Fibroblast of skin of right biceps (primary cell): ENCODE measurements at regions not wholly inside any gene's neighbourhood (a gene's known extent, or its start where the extent isn't known, plus 50 kb on each side); places are given as distances from the start of the nearest gene placed in this dataset.

Experiments used
- DNase-seq: peaks from one replicate; pipeline ENCODE4 v3.0.0-alpha.2; 2013

- peak; percentile 49 for DNase-seq
These were observed 187.7 kb upstream of the RGMB start for GRCh38 chr5:98585661-98586310.

GRCh38 chr5:98586581-98586980 is 186.9 kb upstream of the RGMB start:
- DNase-seq: no peak

GRCh38 chr5:98587166-98587565 is 186.3 kb upstream of the RGMB start:
- no peak for DNase-seq

- DNase-seq: peak; percentile 12
These were observed 185.2 kb upstream of the RGMB start for GRCh38 chr5:98588215-98588614.

GRCh38 chr5:98593418-98593817 is 180.0 kb upstream of the RGMB start:
- DNase-seq: no peak

- DNase-seq: no peak
These were observed 179.4 kb upstream of the RGMB start for GRCh38 chr5:98594098-98594497.

- DNase-seq: no peak
These were observed 174.4 kb upstream of the RGMB start for GRCh38 chr5:98599016-98599415.

GRCh38 chr5:98602534-98603112 is 170.8 kb upstream of the RGMB start:
- DNase-seq: no peak

- no peak for DNase-seq
These were observed 170.0 kb upstream of the RGMB start for GRCh38 chr5:98603456-98603855.

GRCh38 chr5:98604301-98604700 is 169.2 kb upstream of the RGMB start:
- peak; percentile 34 for DNase-seq

- peak; percentile 30 for DNase-seq
These were observed 168.6 kb upstream of the RGMB start for GRCh38 chr5:98604721-98605425.

- no peak for DNase-seq
These were observed 168.0 kb upstream of the RGMB start for GRCh38 chr5:98605426-98605825.

GRCh38 chr5:98606961-98607360 is 166.5 kb upstream of the RGMB start:
- no peak for DNase-seq

- DNase-seq: no peak
These were observed 165.4 kb upstream of the RGMB start for GRCh38 chr5:98608052-98608451.

GRCh38 chr5:98614341-98614740 is 159.1 kb upstream of the RGMB start:
- DNase-seq: no peak

- DNase-seq: no peak
These were observed 151.6 kb upstream of the RGMB start for GRCh38 chr5:98621821-98622220.

- no peak for DNase-seq
These were observed 149.2 kb upstream of the RGMB start for GRCh38 chr5:98624145-98624880.

- DNase-seq: no peak
These were observed 146.3 kb upstream of the RGMB start for GRCh38 chr5:98627121-98627520.

- no peak for DNase-seq
These were observed 142.8 kb upstream of the RGMB start for GRCh38 chr5:98630621-98631020.

GRCh38 chr5:98631311-98632054 is 142.0 kb upstream of the RGMB start:
- DNase-seq: peak; percentile 98

GRCh38 chr5:98635656-98636055 is 137.8 kb upstream of the RGMB start:
- no peak for DNase-seq

- no peak for DNase-seq
These were observed 136.3 kb upstream of the RGMB start for GRCh38 chr5:98637116-98637515.

- no peak for DNase-seq
These were observed 135.9 kb upstream of the RGMB start for GRCh38 chr5:98637557-98637956.
